Mesendoderm (in vitro differentiated cells): ENCODE measurements at regions not wholly inside any gene's neighbourhood (a gene's known extent, or its start where the extent isn't known, plus 50 kb on each side); places are given as distances from the start of the nearest gene placed in this dataset.
"Not testable (repeated sequence)": the region's sequence is repeated elsewhere in the genome, so short reads cannot be mapped to it uniquely, and the experiment has no call there.

Experiments used
- DNase-seq: peaks from one replicate; pipeline ENCODE4 v3.0.0; 2013
- H2AK5ac ChIP-seq: 2 replicates; pipeline ENCODE4 v1.6.1; 2013; ENCODE audit warnings: low read length, inconsistent platforms
- H2BK120ac ChIP-seq: 2 replicates; pipeline ENCODE4 v1.6.1; 2013; ENCODE audit warnings: low read depth, mild to moderate bottlenecking, low read length, moderate library complexity, mixed read lengths
- H2BK15ac ChIP-seq: replicated peaks from 2 replicates; pipeline ENCODE4 v1.6.1; 2013; ENCODE audit warnings: low read depth, mild to moderate bottlenecking, moderate library complexity
- H2BK5ac ChIP-seq: 2 replicates; pipeline ENCODE4 v1.6.1; 2013; ENCODE audit warnings: low read length, inconsistent platforms
- H3K18ac ChIP-seq: 2 replicates; pipeline ENCODE4 v1.6.1; 2013; ENCODE audit warnings: mild to moderate bottlenecking, low read length, mixed read lengths
- H3K23ac ChIP-seq: one replicate; pipeline ENCODE4 v1.6.1; 2013; ENCODE audit warnings: low read length
- H3K27ac ChIP-seq: 2 replicates; pipeline ENCODE4 v1.5.1; 2013; ENCODE audit warnings: low read depth, mild to moderate bottlenecking, inconsistent platforms, low read length, moderate library complexity
- H3K27me3 ChIP-seq: 2 replicates; pipeline ENCODE4 v1.6.1; 2013; ENCODE audit warnings: low read length, control low read depth, mild to moderate bottlenecking, inconsistent platforms; ENCODE audit not compliant: insufficient read depth, poor library complexity
- H3K36me3 ChIP-seq: 2 replicates; pipeline ENCODE4 v1.6.1; 2013; ENCODE audit warnings: low read length, inconsistent platforms; ENCODE audit not compliant: control insufficient read depth, insufficient read depth
- H3K4ac ChIP-seq: one replicate; pipeline ENCODE4 v1.6.1; 2013; ENCODE audit warnings: low read depth, mild to moderate bottlenecking, low read length, moderate library complexity
- H3K4me1 ChIP-seq: 2 replicates; pipeline ENCODE4 v1.6.1; 2013; ENCODE audit warnings: low read depth, low read length, inconsistent platforms; ENCODE audit not compliant: control insufficient read depth
- H3K4me2 ChIP-seq: 2 replicates; pipeline ENCODE4 v1.6.1; 2013; ENCODE audit warnings: low read length
- H3K4me3 ChIP-seq: 2 replicates; pipeline ENCODE4 v1.5.1; 2013; ENCODE audit warnings: mild to moderate bottlenecking, low read length
- H3K56ac ChIP-seq: one replicate; pipeline ENCODE4 v1.6.1; 2013; ENCODE audit warnings: low read length
- H3K79me1 ChIP-seq: 2 replicates; pipeline ENCODE4 v1.6.1; 2013; ENCODE audit warnings: low read length, inconsistent platforms
- H3K79me2 ChIP-seq: 2 replicates; pipeline ENCODE4 v1.6.1; 2013; ENCODE audit warnings: mild to moderate bottlenecking, low read length; ENCODE audit not compliant: control insufficient read depth, insufficient read depth
- H3K9ac ChIP-seq: 2 replicates; pipeline ENCODE4 v1.6.1; 2013; ENCODE audit warnings: low read length, inconsistent platforms
- H4K5ac ChIP-seq: one replicate; pipeline ENCODE4 v1.6.1; 2013; ENCODE audit warnings: low read length
- H4K8ac ChIP-seq: one replicate; pipeline ENCODE4 v1.6.1; 2013; ENCODE audit warnings: low read depth, mild to moderate bottlenecking, control low read depth, low read length, moderate library complexity
- WGBS: extraction: QIAGEN DNeasy Blood & Tissue Kit; methylation state at CpG from one replicate; pipeline ENCODE4 v1.1.7; 2013; ENCODE audit warnings: low lambda C conversion rate, missing lambda C conversion rate; ENCODE audit not compliant: insufficient coverage; ENCODE audit errors: extremely low coverage; 5-methylcytosine and 5-hydroxymethylcytosine counted together

GRCh38 chr7:142575351-142575750 is 173.9 kb upstream of the PRSS1 start:
- not testable (repeated sequence) for H4K8ac ChIP-seq, H3K9ac ChIP-seq, H3K4me3 ChIP-seq, H2BK5ac ChIP-seq, H3K79me2 ChIP-seq, H3K79me1 ChIP-seq, H3K4ac ChIP-seq, H2AK5ac ChIP-seq, DNase-seq, H3K4me2 ChIP-seq, H2BK120ac ChIP-seq, H3K23ac ChIP-seq, H3K36me3 ChIP-seq, H3K18ac ChIP-seq, H3K27me3 ChIP-seq, H3K4me1 ChIP-seq, H3K27ac ChIP-seq, H4K5ac ChIP-seq, H3K56ac ChIP-seq, H2BK15ac ChIP-seq
- no CpG with 5 or more reads among the region's 25 CpGs for WGBS

DNA sequence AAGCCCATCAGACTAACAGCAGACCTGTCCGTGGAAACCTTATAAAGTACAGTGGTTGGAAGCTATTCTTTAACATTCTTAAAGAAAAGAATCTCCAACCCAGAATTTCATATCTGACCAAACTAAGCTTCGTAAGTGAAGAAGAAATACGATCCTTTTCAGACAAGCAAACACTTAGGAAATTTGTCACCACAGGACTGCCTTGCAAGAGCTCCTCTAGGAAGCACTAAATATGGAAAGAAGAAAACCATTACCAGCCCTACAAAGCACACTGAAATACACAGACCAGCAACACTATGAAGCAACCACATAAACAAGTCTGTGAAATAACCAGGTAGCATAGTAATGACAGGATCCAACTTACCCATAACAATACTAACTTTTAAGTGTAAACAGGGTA is 177.7 kb upstream of the PRSS1 start:
- Histone ChIP-seq H3K4me1 (no peaks in the 10 kb centered on the region), H3K79me2 (no peaks in the 10 kb centered on the region), H4K5ac (no peak overlapping the region), H2BK15ac (no peak overlapping the region), H3K4ac (no peak overlapping the region), H3K27me3 (no peaks in the 10 kb centered on the region), H3K79me1 (no peaks in the 10 kb centered on the region), H3K36me3 (no peaks in the 10 kb centered on the region), H3K27ac (no peak overlapping the region), H3K18ac (no peak overlapping the region), H2BK5ac (no peak overlapping the region), H3K9ac (no peak overlapping the region), H3K4me3 (no peak overlapping the region), H3K56ac (no peak overlapping the region), H3K23ac (no peak overlapping the region), H3K4me2 (no peak overlapping the region), H4K8ac (no peak overlapping the region), H2AK5ac (no peak overlapping the region), H2BK120ac (no peak overlapping the region)
- WGBS = no CpG with 5 or more reads among the region's 3 CpGs
- no peak for DNase-seq

- Histone ChIP-seq H3K9ac (no peak overlapping the region), H3K18ac (no peak overlapping the region), H3K27ac (no peak overlapping the region), H2BK120ac (no peak overlapping the region), H3K27me3 (no peaks in the 10 kb centered on the region), H2AK5ac (no peak overlapping the region), H3K4me3 (no peak overlapping the region), H3K79me2 (no peaks in the 10 kb centered on the region), H3K4me2 (no peak overlapping the region), H4K5ac (no peak overlapping the region), H3K4ac (no peak overlapping the region), H2BK15ac (no peak overlapping the region), H3K79me1 (no peaks in the 10 kb centered on the region), H3K23ac (no peak overlapping the region), H2BK5ac (no peak overlapping the region), H3K36me3 (no peaks in the 10 kb centered on the region), H4K8ac (no peak overlapping the region), H3K4me1 (no peaks in the 10 kb centered on the region), H3K56ac (no peak overlapping the region)
- no peak for DNase-seq
- WGBS = no CpG with 5 or more reads among the region's 1 CpG
These were observed 179.4 kb upstream of the PRSS1 start for GRCh38 chr7:142569851-142570250.

- Histone ChIP-seq H3K27ac (no peak overlapping the region), H3K4me2 (no peak overlapping the region), H3K56ac (no peak overlapping the region), H3K79me1 (no peaks in the 10 kb centered on the region), H3K4ac (no peak overlapping the region), H2BK15ac (no peak overlapping the region), H4K5ac (no peak overlapping the region), H3K79me2 (no peaks in the 10 kb centered on the region), H3K27me3 (no peaks in the 10 kb centered on the region), H3K18ac (no peak overlapping the region), H2AK5ac (no peak overlapping the region), H2BK120ac (no peak overlapping the region), H3K4me3 (no peak overlapping the region), H3K4me1 (no peaks in the 10 kb centered on the region), H2BK5ac (no peak overlapping the region), H3K36me3 (no peaks in the 10 kb centered on the region), H4K8ac (no peak overlapping the region), H3K23ac (no peak overlapping the region), H3K9ac (no peak overlapping the region)
- no CpG with 5 or more reads among the region's 5 CpGs for WGBS
- no peak for DNase-seq
These were observed 180.7 kb upstream of the PRSS1 start for GRCh38 chr7:142568435-142569097.

GRCh38 chr7:142567201-142568075 is 181.8 kb upstream of the PRSS1 start:
- no peaks in the 10 kb centered on the region for H3K27me3 ChIP-seq
- H3K4ac ChIP-seq = no peak overlapping the region
- no peaks in the 10 kb centered on the region for H3K79me2 ChIP-seq
- H3K4me3 ChIP-seq = no peak overlapping the region
- H3K79me1 ChIP-seq = no peaks in the 10 kb centered on the region
- H2BK5ac ChIP-seq = no peak overlapping the region
- DNase-seq = no peak
- H4K8ac ChIP-seq = no peak overlapping the region
- no peak overlapping the region for H2BK15ac ChIP-seq
- no peak overlapping the region for H3K9ac ChIP-seq
- no peak overlapping the region for H3K4me2 ChIP-seq
- no peak overlapping the region for H3K23ac ChIP-seq
- no peak overlapping the region for H3K27ac ChIP-seq
- no CpG with 5 or more reads among the region's 22 CpGs for WGBS
- no peak overlapping the region for H3K56ac ChIP-seq
- no peak overlapping the region for H3K18ac ChIP-seq
- H2AK5ac ChIP-seq = no peak overlapping the region
- H3K4me1 ChIP-seq = no peaks in the 10 kb centered on the region
- H4K5ac ChIP-seq = no peak overlapping the region
- H2BK120ac ChIP-seq = no peak overlapping the region
- no peaks in the 10 kb centered on the region for H3K36me3 ChIP-seq
